Upper lobe of right lung (tissue), 1 donor: ENCODE measurements at regions not wholly inside any gene's neighbourhood (a gene's known extent, or its start where the extent isn't known, plus 50 kb on each side); places are given as distances from the start of the nearest gene placed in this dataset.

Experiments used
- ATAC-seq: fragments of 200-7000 bp; cut with Tn5 transposase; one replicate; pipeline ENCODE4 v1.9.1; 2020; ENCODE audit warnings: mild to moderate bottlenecking, moderate library complexity
- DNase-seq: peaks from one replicate; pipeline ENCODE4 v3.0.0-alpha.2; 2020
- H3K27ac ChIP-seq: fragments of 200-600 bp; one replicate; pipeline ENCODE4 v1.8.0; 2022
- H3K27me3 ChIP-seq: fragments of 200-600 bp; one replicate; pipeline ENCODE4 v1.8.0; 2022; ENCODE audit warnings: mild to moderate bottlenecking
- H3K36me3 ChIP-seq: fragments of 200-600 bp; one replicate; pipeline ENCODE4 v1.8.0; 2022
- H3K4me1 ChIP-seq: fragments of 200-600 bp; one replicate; pipeline ENCODE4 v1.8.0; 2022
- H3K4me3 ChIP-seq: fragments of 200-600 bp; one replicate; pipeline ENCODE4 v1.8.0; 2022; ENCODE audit warnings: mild to moderate bottlenecking
- H3K9me3 ChIP-seq: fragments of 200-600 bp; one replicate; pipeline ENCODE4 v1.8.0; 2022
- intact Hi-C: fragments of 100-400 bp; cut with DNase I; formaldehyde crosslinking; loops from one replicate; pipeline ENCODE4 v1.11.0; 2022
- TF ChIP-seq, protein P1 (sequence below): fragments of 200-600 bp; IDR thresholded peaks from one replicate; pipeline ENCODE4 v1.8.0; 2022; ENCODE audit warnings: antibody characterized with exemption
- donor health status: DM: no; HTN: yes; CAD: no; lungs with severe emphysema.

DNA sequence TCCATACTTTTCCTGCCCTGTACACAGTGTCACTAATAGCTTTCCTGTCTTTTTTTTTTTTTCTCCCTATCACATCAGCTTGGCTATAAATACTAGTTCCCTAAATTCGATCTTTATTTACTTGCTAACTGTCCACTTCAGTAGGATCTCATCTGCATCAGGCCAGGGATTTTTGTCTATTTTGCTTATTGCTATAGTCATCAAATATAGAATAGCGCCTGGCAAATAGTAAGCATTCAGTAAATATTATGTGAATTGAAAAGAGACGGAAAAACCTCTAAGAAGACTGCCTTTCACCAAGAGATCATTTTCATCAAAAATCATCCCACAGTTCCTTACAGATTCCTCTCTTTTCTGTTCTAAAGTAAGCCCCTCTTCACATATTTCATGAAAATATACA lies 429.1 kb downstream of the FLRT2 start:
- Histone ChIP-seq H3K4me3 (no peak overlapping the region), H3K4me1 (no peaks in the 10 kb centered on the region), H3K9me3 (no peaks in the 10 kb centered on the region), H3K36me3 (no peaks in the 10 kb centered on the region), H3K27me3 (no peaks in the 10 kb centered on the region), H3K27ac (no peak overlapping the region)
- intact Hi-C loops = no loop called here
- no peak for DNase-seq
- no peak for ATAC-seq
- TF ChIP-seq, protein P1, sequence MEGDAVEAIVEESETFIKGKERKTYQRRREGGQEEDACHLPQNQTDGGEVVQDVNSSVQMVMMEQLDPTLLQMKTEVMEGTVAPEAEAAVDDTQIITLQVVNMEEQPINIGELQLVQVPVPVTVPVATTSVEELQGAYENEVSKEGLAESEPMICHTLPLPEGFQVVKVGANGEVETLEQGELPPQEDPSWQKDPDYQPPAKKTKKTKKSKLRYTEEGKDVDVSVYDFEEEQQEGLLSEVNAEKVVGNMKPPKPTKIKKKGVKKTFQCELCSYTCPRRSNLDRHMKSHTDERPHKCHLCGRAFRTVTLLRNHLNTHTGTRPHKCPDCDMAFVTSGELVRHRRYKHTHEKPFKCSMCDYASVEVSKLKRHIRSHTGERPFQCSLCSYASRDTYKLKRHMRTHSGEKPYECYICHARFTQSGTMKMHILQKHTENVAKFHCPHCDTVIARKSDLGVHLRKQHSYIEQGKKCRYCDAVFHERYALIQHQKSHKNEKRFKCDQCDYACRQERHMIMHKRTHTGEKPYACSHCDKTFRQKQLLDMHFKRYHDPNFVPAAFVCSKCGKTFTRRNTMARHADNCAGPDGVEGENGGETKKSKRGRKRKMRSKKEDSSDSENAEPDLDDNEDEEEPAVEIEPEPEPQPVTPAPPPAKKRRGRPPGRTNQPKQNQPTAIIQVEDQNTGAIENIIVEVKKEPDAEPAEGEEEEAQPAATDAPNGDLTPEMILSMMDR = no peak

DNA sequence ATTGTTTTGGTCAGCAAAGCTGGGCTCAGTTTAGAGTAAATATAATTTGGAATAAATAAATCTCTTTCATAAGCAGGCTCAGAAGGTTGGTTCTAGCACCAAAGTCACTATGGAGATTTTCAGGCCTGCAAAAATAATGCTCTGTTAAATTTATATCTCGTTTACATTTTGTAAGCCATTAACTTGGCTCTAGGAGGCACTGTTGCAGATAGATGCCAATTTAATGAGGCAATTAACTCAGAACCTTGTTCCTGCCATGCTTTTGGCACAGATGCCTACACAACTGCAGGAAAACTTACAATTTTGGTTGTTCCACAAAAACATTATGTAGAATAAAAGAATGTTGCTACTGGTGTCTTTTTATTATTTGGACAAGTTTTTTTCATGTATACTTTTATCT lies 428.1 kb downstream of the FLRT2 start:
- no peaks in the 10 kb centered on the region for H3K9me3 ChIP-seq
- TF ChIP-seq, protein P1 = no peak
- no peaks in the 10 kb centered on the region for H3K4me1 ChIP-seq
- DNase-seq (no peak), ATAC-seq (no peak)
- no peaks in the 10 kb centered on the region for H3K36me3 ChIP-seq
- H3K27ac ChIP-seq = no peak overlapping the region
- no peak overlapping the region for H3K4me3 ChIP-seq
- no peaks in the 10 kb centered on the region for H3K27me3 ChIP-seq
- intact Hi-C loops = no loop called here

DNA sequence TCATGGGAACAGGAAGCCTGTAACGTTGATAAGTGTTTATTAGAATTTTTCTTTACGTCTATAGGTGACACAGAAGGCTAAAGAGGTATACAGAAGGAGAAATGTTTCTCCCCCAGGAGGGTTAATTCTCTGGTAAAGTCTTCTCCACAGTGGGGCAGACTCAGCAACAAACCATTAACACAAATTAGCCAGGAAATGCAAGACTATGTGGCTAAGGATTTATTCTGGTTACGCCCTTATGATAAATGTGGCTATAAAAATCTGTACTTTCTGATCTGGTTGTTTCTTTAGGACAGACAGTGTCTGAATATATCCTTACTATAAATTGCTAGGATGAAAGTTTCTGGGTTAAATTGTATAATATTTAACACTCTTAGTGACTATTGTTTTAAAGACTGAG lies 423.3 kb downstream of the FLRT2 start:
- no peak overlapping the region for H3K4me3 ChIP-seq
- H3K4me1 ChIP-seq = no peaks in the 10 kb centered on the region
- H3K27me3 ChIP-seq = no peaks in the 10 kb centered on the region
- H3K27ac ChIP-seq = no peak overlapping the region
- H3K9me3 ChIP-seq = no peaks in the 10 kb centered on the region
- ATAC-seq = no peak
- intact Hi-C loops = no loop called here
- no peaks in the 10 kb centered on the region for H3K36me3 ChIP-seq
- no peak for DNase-seq
- TF ChIP-seq, protein P1 = no peak

DNA sequence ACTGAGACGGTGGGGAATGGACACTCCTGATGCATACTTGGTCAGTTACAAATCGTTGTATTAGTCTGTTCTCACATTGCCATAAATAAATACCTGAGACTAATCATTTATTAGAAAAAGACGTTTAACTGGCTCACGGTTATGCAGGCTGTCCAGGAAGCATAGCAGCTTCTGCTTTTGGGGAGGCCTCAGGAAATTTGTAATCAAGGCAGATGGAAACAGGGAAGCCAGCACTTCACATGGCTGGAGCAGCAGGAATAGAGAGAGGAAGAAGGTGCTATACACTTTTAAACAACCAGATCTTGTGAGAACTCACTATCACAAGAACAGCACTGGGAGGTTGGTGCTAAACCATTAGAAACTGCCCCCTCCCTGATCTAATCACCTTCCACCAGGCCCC lies 418.2 kb downstream of the FLRT2 start:
- H3K9me3 ChIP-seq = no peaks in the 10 kb centered on the region
- peak; percentile 73 for ATAC-seq
- intact Hi-C loops = no loop called here
- no peak overlapping the region for H3K27ac ChIP-seq
- TF ChIP-seq, protein P1 = no peak
- no peaks in the 10 kb centered on the region for H3K4me1 ChIP-seq
- H3K36me3 ChIP-seq = no peaks in the 10 kb centered on the region
- H3K4me3 ChIP-seq = no peak overlapping the region
- H3K27me3 ChIP-seq = no peaks in the 10 kb centered on the region
- no peak for DNase-seq

DNA sequence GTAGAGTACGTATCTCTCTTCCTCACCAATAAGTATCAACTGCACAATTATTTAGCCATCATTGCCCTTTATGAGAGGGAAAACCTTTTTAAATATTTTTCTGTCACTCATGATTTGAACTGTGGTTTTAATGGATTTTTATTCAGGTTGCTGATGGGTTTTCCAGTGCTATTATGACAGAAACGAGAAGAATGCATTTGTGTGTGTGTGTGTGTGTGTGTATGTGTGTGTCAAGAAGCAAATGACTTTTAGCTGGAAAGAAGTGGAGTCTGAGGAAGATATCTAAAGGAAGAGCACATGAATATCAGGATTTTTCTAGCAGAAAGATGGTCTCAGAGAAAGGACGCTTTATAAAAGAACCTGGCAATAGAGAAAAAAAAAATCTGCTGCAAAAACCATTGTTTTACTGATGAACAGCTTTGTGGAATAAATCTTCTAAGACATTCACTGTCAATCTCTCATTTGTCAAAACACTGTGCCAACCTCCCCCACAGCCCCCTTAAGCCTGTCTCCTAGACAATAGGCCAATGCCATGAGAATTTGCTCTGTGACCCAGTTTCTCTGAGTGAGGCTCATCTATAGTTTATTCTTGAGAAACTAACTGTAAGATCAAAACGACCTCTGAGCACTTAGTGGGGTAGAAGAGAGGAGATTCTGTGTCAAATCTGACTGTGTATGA lies 417.7 kb downstream of the FLRT2 start:
- no peaks in the 10 kb centered on the region for H3K9me3 ChIP-seq
- no peaks in the 10 kb centered on the region for H3K36me3 ChIP-seq
- intact Hi-C loops = no loop called here
- no peaks in the 10 kb centered on the region for H3K4me1 ChIP-seq
- DNase-seq (no peak), ATAC-seq (no peak)
- no peak overlapping the region for H3K27ac ChIP-seq
- no peak overlapping the region for H3K4me3 ChIP-seq
- TF ChIP-seq, protein P1 = no peak
- no peaks in the 10 kb centered on the region for H3K27me3 ChIP-seq

DNA sequence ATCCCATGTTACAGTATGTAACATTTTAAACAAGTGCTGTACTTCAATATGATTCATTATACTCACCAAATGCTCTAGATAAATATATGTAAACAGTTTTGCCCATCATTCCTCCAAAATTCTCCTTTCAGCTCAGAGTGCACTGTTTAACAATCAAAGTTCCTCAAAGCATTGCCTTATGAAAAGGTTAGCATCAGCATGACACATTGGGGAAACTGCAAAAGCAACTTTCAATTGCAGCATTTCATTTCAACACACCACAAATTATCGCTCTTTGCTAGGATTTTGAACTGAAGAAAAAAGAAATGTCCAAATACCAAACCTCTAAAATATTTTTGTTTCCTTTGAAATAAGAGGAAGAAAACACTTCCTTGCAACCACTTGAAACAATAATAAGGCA lies 413.2 kb downstream of the FLRT2 start:
- DNase-seq (no peak), ATAC-seq (peak; percentile 45)
- TF ChIP-seq, protein P1 = no peak
- Histone ChIP-seq H3K4me3 (no peak overlapping the region), H3K27ac (no peak overlapping the region), H3K4me1 (no peaks in the 10 kb centered on the region), H3K27me3 (no peaks in the 10 kb centered on the region), H3K9me3 (no peaks in the 10 kb centered on the region), H3K36me3 (no peaks in the 10 kb centered on the region)
- intact Hi-C loops = no loop called here
